Upper lobe of left lung (tissue), 4 donors: ENCODE measurements at regions not wholly inside any gene's neighbourhood (a gene's known extent, or its start where the extent isn't known, plus 50 kb on each side); places are given as distances from the start of the nearest gene placed in this dataset.

Experiments
- CTCF ChIP-seq, 6 experiments: fragments of 450-650 bp in 4 of 6; fragments of 200-600 bp in 2 of 6; sonication (generic) in 2 of 6; IDR thresholded peaks; one replicate each; pipeline ENCODE4 v1.5.1; 2016 to 2019; ENCODE audit warnings: antibody characterized with exemption in 6 of 6
- POLR2A ChIP-seq, 4 donors: fragments of 450-650 bp; IDR thresholded peaks; one replicate each; pipeline ENCODE4 v1.5.1; 2016 to 2017; ENCODE audit warnings: antibody characterized with exemption in 4 of 4, mild to moderate bottlenecking in 2 of 4

- TF ChIP-seq CTCF (IDR thresholded peaks at IDR 0.05) (no peak), POLR2A (IDR thresholded peaks at IDR 0.05) (no peak)
These were observed 1640.7 kb downstream of the C4orf33 start for GRCh38 chr4:130736436-130737185.
